ENCODE measurements at regions not wholly inside any gene's neighbourhood (a gene's known extent, or its start where the extent isn't known, plus 50 kb on each side); places are given as distances from the start of the nearest gene placed in this dataset.

DNA sequence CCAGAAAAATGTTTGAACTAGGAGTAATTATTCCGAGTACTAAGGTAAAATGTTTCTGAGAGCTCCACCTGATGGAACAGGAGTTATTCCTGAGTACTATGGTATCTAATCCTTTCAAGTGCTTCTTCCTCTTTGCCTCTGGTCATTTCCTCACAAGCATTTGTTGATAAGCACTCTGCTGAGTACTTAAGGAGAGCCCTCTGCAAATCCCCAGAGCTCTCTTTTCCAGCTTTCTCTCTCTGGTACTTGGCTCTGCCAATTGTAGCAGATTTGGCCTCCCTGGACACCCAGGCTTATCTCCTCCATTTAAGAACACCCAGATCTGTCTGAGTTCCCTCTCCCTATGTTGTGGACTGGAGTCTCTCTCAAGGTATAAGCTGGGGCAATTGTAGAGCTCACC is 457.0 kb downstream of the MN1 start:
- Histone ChIP-seq H3K27me3 (ENCODE audit: control insufficient read depth in 1 of 2, insufficient read depth in 2 of 2, low read length in 2 of 2) (no peaks in the 10 kb centered on the region), H3K4me1 (ENCODE audit: insufficient read depth, low read length) (no peaks in the 10 kb centered on the region), H3K9ac (ENCODE audit: low read length) (no peak overlapping the region), H3K4me3 (ENCODE audit: low read depth in 1 of 2, low read length in 2 of 2) (no peak overlapping the region), H3K9me3 (ENCODE audit: low read length) (peaks cover 3% of the 10 kb centered on the region), H3K27ac (ENCODE audit: low read depth, low read length) (no peak overlapping the region), H3K36me3 (ENCODE audit: insufficient read depth, low read length) (no peaks in the 10 kb centered on the region)

DNA sequence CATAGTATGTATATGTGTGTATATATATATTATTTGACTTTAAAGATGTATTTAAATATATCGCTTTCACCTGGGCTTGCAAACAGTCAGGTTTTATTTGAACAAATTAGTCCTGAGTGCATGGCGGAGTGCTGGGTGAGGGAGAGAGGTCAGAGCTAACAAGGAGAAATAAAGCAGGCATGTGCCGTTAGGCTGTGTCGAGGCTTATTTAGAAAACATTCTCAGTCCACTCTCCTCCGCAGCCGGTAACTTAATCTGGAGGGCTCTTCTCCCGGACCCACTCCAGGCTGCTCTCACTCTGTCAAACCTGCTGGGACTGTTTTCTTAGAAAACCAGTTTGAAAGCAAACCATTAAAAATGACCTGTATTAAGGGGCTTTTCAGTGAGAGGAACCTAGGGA is 455.9 kb downstream of the MN1 start:
- H3K27ac ChIP-seq (ENCODE audit: low read depth, low read length) = no peak overlapping the region
- H3K27me3 ChIP-seq (ENCODE audit: control insufficient read depth in 1 of 2, insufficient read depth in 2 of 2, low read length in 2 of 2) = no peaks in the 10 kb centered on the region
- peaks cover 4% of the 10 kb centered on the region for H3K9me3 ChIP-seq (ENCODE audit: low read length)
- no peak overlapping the region for H3K9ac ChIP-seq (ENCODE audit: low read length)
- no peak overlapping the region for H3K4me3 ChIP-seq (ENCODE audit: low read depth in 1 of 2, low read length in 2 of 2)
- H3K36me3 ChIP-seq (ENCODE audit: insufficient read depth, low read length) = no peaks in the 10 kb centered on the region
- no peaks in the 10 kb centered on the region for H3K4me1 ChIP-seq (ENCODE audit: insufficient read depth, low read length)

DNA sequence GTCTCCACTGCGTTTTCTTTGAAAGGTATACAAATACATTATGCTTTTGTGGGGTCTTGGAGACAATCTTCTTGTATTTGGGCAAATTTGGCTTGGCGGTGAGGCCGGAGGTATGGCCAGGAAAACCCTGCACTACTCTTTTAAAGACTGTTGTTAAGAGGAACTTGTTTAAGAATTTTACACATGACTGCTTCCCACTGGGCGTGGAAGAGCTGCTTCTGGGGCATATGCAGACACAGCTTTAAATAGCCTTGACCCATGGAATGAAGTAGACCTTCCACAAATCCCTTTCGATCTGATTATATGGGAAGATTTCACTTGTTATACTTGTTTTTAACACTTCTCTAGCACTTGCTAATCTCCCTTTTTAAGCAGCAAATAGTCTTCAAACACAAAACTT is 453.6 kb downstream of the MN1 start:
- H3K4me3 ChIP-seq (ENCODE audit: low read depth in 1 of 2, low read length in 2 of 2) = no peak overlapping the region
- H3K4me1 ChIP-seq (ENCODE audit: insufficient read depth, low read length) = no peaks in the 10 kb centered on the region
- no peaks in the 10 kb centered on the region for H3K27me3 ChIP-seq (ENCODE audit: control insufficient read depth in 1 of 2, insufficient read depth in 2 of 2, low read length in 2 of 2)
- H3K9ac ChIP-seq (ENCODE audit: low read length) = no peak overlapping the region
- H3K27ac ChIP-seq (ENCODE audit: low read depth, low read length) = no peak overlapping the region
- H3K9me3 ChIP-seq (ENCODE audit: low read length) = peaks cover 8% of the 10 kb centered on the region
- H3K36me3 ChIP-seq (ENCODE audit: insufficient read depth, low read length) = no peaks in the 10 kb centered on the region

DNA sequence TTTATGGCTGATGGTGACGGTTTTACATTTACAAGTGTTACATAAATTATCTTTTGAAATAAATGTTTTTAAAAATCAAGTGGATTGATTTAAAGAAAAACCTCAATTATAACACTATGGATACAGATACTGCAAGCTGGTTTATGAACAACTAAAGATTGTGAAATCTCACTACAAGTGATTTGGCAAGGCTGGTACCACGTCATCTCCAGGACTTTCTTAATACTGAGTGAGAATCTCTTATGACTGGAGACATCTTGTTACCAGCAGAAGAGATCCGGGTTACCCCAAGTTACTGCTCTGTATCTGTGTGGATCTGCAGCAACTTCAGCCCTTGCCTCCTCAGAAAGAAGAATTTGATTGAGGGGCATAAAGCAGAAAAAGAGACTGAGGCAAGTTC is 452.9 kb downstream of the MN1 start:
- Histone ChIP-seq H3K4me3 (ENCODE audit: low read depth in 1 of 2, low read length in 2 of 2) (no peak overlapping the region), H3K27me3 (ENCODE audit: control insufficient read depth in 1 of 2, insufficient read depth in 2 of 2, low read length in 2 of 2) (no peaks in the 10 kb centered on the region), H3K36me3 (ENCODE audit: insufficient read depth, low read length) (no peaks in the 10 kb centered on the region), H3K9me3 (ENCODE audit: low read length) (peaks cover 8% of the 10 kb centered on the region), H3K27ac (ENCODE audit: low read depth, low read length) (no peak overlapping the region), H3K9ac (ENCODE audit: low read length) (no peak overlapping the region), H3K4me1 (ENCODE audit: insufficient read depth, low read length) (no peaks in the 10 kb centered on the region)

DNA sequence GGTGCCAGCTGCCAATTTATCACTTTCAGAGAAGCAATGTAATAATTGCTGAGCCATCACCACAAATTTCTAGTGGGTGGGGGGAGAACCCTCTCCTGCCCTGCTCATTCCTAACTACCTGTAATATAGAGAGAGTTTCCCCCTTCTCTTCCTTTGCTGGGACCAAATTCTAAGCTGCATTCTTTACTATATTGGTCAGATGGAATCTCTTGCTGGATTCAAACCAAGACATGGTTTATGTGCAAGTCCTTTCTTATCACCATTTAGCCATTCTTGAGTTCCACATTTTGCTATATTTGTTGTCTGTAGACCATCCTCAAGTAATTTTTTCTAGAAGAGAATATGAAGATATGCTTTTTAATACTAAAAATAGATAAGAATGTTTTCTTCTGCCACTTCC is 452.1 kb downstream of the MN1 start:
- no peaks in the 10 kb centered on the region for H3K36me3 ChIP-seq (ENCODE audit: insufficient read depth, low read length)
- H3K27ac ChIP-seq (ENCODE audit: low read depth, low read length) = no peak overlapping the region
- no peaks in the 10 kb centered on the region for H3K4me1 ChIP-seq (ENCODE audit: insufficient read depth, low read length)
- no peak overlapping the region for H3K4me3 ChIP-seq (ENCODE audit: low read depth in 1 of 2, low read length in 2 of 2)
- H3K9me3 ChIP-seq (ENCODE audit: low read length) = peaks cover 8% of the 10 kb centered on the region
- H3K9ac ChIP-seq (ENCODE audit: low read length) = no peak overlapping the region
- H3K27me3 ChIP-seq (ENCODE audit: control insufficient read depth in 1 of 2, insufficient read depth in 2 of 2, low read length in 2 of 2) = no peaks in the 10 kb centered on the region

DNA sequence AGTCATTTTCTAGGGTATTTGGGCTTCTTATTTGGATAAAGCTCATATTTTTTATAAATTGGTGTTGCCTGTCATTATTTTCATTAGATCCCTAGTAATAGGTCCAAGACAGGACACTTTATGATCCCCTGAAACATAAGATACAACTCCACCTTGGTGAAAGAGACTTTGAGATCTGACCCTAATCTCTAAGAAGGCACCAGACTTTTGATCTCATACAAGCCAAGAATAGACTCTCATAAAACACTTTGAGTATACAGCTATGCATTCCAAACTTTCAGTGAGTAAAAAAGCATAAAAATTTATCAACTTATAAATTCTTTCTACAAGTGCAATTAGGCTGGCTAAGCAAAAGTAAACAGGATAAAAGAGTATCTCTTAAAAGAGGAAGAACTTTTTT is 451.2 kb downstream of the MN1 start:
- Histone ChIP-seq H3K27me3 (ENCODE audit: control insufficient read depth in 1 of 2, insufficient read depth in 2 of 2, low read length in 2 of 2) (no peaks in the 10 kb centered on the region), H3K9me3 (ENCODE audit: low read length) (peaks cover 8% of the 10 kb centered on the region), H3K27ac (ENCODE audit: low read depth, low read length) (no peak overlapping the region), H3K9ac (ENCODE audit: low read length) (no peak overlapping the region), H3K36me3 (ENCODE audit: insufficient read depth, low read length) (no peaks in the 10 kb centered on the region), H3K4me3 (ENCODE audit: low read depth in 1 of 2, low read length in 2 of 2) (no peak overlapping the region), H3K4me1 (ENCODE audit: insufficient read depth, low read length) (no peaks in the 10 kb centered on the region)

DNA sequence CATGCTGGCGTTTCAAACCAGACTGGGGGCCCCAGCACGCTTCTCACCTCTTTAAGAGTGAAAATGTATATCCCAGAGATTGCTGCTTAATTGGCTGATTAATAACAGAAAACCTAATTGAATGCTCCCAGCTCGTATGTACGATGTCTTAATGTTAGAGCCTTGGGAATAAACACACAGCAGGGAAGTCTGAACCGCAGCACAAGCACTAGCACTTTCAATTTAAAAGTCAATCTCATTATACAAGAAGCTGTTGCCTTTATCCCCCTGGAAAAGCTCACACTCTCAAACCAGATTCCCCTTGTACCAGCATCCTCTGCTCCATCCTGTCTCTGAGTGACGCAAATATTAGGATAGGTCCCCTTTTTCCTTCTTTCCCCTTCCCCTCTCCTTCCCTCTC is 449.1 kb downstream of the MN1 start:
- Histone ChIP-seq H3K36me3 (ENCODE audit: insufficient read depth, low read length) (no peaks in the 10 kb centered on the region), H3K9me3 (ENCODE audit: low read length) (peaks cover 8% of the 10 kb centered on the region), H3K9ac (ENCODE audit: low read length) (no peak overlapping the region), H3K27ac (ENCODE audit: low read depth, low read length) (no peak overlapping the region), H3K4me1 (ENCODE audit: insufficient read depth, low read length) (no peaks in the 10 kb centered on the region), H3K4me3 (ENCODE audit: low read depth in 1 of 2, low read length in 2 of 2) (no peak overlapping the region), H3K27me3 (ENCODE audit: control insufficient read depth in 1 of 2, insufficient read depth in 2 of 2, low read length in 2 of 2) (no peaks in the 10 kb centered on the region)

DNA sequence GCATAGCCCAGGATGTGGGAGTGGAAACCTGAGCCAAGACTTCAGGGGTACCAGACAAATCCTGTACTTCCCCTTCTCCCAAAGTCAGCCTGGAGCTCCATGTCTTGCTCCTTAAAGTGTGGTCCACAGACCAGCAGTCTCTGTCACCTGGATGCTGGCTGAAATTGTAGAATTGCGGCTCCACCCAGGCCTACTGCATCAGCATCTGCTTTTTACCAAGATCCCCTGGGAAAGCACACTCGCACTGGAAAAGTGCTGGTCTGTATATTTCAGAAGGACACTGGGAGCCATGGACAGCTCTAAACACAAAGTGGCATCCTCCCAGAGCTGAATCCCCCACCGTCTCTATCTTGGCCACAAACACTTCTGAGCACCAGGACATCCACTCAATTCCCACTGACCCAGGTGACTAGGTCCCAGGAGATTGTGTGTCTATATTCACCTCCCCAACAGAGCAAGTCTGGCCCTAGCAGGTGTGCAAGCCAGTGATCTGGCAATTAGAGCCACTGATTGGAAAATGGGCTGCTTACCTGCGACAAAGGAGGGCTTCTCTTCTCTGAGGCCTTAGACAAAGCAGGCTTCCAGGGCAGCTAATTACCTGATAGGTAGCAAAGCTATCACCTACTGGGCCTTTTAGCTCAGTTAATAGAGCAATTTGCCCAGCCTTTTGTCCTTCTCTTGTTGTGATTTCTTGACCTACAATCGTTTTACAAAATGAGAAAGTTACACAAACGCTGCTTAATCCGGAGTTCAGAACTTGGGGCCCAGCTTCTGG is 443.3 kb downstream of the MN1 start:
- Histone ChIP-seq H3K4me1 (ENCODE audit: insufficient read depth, low read length) (no peaks in the 10 kb centered on the region), H3K9me3 (ENCODE audit: low read length) (no peaks in the 10 kb centered on the region), H3K4me3 (ENCODE audit: low read depth in 1 of 2, low read length in 2 of 2) (no peak overlapping the region), H3K27me3 (ENCODE audit: control insufficient read depth in 1 of 2, insufficient read depth in 2 of 2, low read length in 2 of 2) (no peaks in the 10 kb centered on the region), H3K9ac (ENCODE audit: low read length) (no peak overlapping the region), H3K36me3 (ENCODE audit: insufficient read depth, low read length) (no peaks in the 10 kb centered on the region), H3K27ac (ENCODE audit: low read depth, low read length) (no peak overlapping the region)

DNA sequence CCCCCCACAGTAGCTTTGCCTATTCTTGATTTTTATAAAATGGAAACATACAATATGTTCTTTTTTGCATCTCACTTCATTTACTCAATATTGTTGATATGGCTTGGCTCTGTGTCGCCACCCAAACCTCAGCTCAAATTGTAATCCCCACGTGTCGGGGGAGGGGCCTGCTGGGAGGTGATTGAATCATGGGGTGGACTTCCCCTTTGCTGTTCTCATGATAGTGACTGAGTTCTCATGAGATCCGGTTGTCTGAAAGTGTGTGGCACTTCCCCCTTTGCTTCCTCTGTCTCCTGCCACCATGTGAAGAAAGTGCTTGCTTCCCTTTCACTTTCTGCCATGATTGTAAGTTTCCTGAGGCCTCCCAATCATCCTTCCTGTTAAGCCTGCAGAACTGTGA is 431.3 kb downstream of the MN1 start:
- Histone ChIP-seq H3K27ac (ENCODE audit: low read depth, low read length) (no peak overlapping the region), H3K4me3 (ENCODE audit: low read depth in 1 of 2, low read length in 2 of 2) (no peak overlapping the region), H3K9me3 (ENCODE audit: low read length) (no peaks in the 10 kb centered on the region), H3K9ac (ENCODE audit: low read length) (no peak overlapping the region), H3K4me1 (ENCODE audit: insufficient read depth, low read length) (no peaks in the 10 kb centered on the region), H3K36me3 (ENCODE audit: insufficient read depth, low read length) (no peaks in the 10 kb centered on the region), H3K27me3 (ENCODE audit: control insufficient read depth in 1 of 2, insufficient read depth in 2 of 2, low read length in 2 of 2) (peaks cover 0 to 5% of the 10 kb centered on the region in 2 donors)

DNA sequence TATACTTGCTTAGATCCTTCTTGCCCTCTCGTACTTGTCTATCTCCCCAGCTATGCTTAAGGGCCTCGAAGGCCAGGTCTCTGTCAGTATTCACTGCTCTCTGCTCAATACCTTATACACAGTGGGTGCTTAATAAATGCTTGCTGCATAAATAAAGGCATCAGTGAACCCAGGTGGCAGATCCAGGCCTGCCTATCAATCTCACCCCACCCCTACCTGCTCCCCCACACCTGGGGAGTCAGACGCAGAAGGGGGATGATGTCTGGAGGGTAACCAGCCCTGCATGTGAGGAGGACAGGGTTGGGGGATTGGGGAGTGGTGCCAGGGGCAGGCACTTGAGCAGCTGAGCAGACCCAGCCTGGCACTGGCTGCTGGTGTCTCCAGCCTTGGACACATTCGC is 430.6 kb downstream of the MN1 start:
- Histone ChIP-seq H3K27ac (ENCODE audit: low read depth, low read length) (no peak overlapping the region), H3K4me1 (ENCODE audit: insufficient read depth, low read length) (no peaks in the 10 kb centered on the region), H3K9ac (ENCODE audit: low read length) (no peak overlapping the region), H3K27me3 (ENCODE audit: control insufficient read depth in 1 of 2, insufficient read depth in 2 of 2, low read length in 2 of 2) (peaks cover 0 to 5% of the 10 kb centered on the region in 2 donors), H3K36me3 (ENCODE audit: insufficient read depth, low read length) (no peaks in the 10 kb centered on the region), H3K9me3 (ENCODE audit: low read length) (no peaks in the 10 kb centered on the region), H3K4me3 (ENCODE audit: low read depth in 1 of 2, low read length in 2 of 2) (no peak overlapping the region)

DNA sequence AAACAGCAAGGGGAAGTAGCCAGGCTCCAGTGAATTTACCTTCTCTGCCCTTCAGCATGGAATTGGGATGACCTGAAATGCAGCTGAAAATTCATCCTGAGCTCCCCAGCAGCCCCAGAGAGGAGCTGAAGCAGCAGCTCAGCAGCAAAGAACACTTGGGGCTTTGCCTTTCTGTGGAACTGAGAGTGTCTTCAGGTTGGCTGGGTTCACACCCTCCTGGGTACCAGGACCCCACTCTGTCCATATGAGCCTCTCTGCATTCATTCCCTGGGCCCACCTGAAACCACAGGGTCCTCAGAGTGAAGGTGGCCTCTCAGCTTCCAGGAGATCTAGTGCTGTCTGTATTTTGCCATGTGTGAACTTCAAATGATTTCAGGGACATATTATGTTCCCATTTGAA is 429.2 kb downstream of the MN1 start:
- no peaks in the 10 kb centered on the region for H3K4me1 ChIP-seq (ENCODE audit: insufficient read depth, low read length)
- no peaks in the 10 kb centered on the region for H3K36me3 ChIP-seq (ENCODE audit: insufficient read depth, low read length)
- H3K9me3 ChIP-seq (ENCODE audit: low read length) = no peaks in the 10 kb centered on the region
- H3K4me3 ChIP-seq (ENCODE audit: low read depth in 1 of 2, low read length in 2 of 2) = no peak overlapping the region
- H3K9ac ChIP-seq (ENCODE audit: low read length) = no peak overlapping the region
- peaks cover 0 to 5% of the 10 kb centered on the region in 2 donors for H3K27me3 ChIP-seq (ENCODE audit: control insufficient read depth in 1 of 2, insufficient read depth in 2 of 2, low read length in 2 of 2)
- no peak overlapping the region for H3K27ac ChIP-seq (ENCODE audit: low read depth, low read length)

DNA sequence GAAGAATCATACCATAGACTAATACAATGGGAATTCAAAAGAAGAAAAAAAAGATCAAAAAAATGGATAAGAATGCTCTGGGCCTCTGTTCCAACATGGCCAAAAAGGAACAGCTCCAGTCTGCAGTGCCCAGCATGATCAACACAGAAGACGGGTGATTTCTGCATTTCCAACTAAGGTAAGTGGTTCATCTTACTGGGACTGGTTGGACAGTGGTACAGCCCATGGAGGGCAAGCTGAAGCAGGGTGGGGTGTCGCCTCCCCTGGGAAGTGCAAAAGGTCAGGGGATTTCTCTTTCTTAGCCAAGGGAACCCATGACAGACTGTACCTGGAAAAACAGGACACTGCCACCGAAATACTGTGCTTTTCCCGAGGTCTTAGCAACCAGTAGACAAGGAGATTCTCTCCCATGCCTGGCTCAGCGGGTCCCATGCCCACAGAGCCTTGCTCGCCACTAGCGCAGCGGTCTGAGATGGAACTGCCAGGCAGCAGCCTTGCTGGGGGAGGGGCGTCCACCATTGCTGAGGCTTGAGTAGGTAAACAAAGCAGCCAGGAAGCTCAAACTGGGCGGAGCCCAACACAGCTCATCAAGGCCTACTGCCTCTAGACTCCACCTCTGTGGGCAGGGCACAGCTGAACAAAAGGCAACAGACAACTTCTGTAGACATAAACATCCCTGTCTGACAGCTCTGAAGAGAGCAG is 428.4 kb downstream of the MN1 start:
- Histone ChIP-seq H3K36me3 (ENCODE audit: insufficient read depth, low read length) (no peaks in the 10 kb centered on the region), H3K27ac (ENCODE audit: low read depth, low read length) (no peak overlapping the region), H3K4me3 (ENCODE audit: low read depth in 1 of 2, low read length in 2 of 2) (no peak overlapping the region)

More for the DNA sequence above, 428.4 kb downstream of the MN1 start:
- Histone ChIP-seq H3K9ac (ENCODE audit: low read length) (no peak overlapping the region), H3K4me1 (ENCODE audit: insufficient read depth, low read length) (no peaks in the 10 kb centered on the region), H3K27me3 (ENCODE audit: control insufficient read depth in 1 of 2, insufficient read depth in 2 of 2, low read length in 2 of 2) (peaks cover 0 to 5% of the 10 kb centered on the region in 2 donors), H3K9me3 (ENCODE audit: low read length) (no peaks in the 10 kb centered on the region)

Measured in muscle layer of colon (tissue), 2 donors.